GM11168 (cell line): ENCODE measurements at regions not wholly inside any gene's neighbourhood (a gene's known extent, or its start where the extent isn't known, plus 50 kb on each side); places are given as distances from the start of the nearest gene placed in this dataset.
"Not testable (repeated sequence)": the region's sequence is repeated elsewhere in the genome, so short reads cannot be mapped to it uniquely, and the experiment has no call there.

Source experiments
- in situ Hi-C: fragments of 300-500 bp; cut with MboI; formaldehyde crosslinking; loops from one replicate; pipeline ENCODE4 v1.12.0; 2022; ENCODE audit warnings: low sequenced_read_pairs; ENCODE audit not compliant: unreplicated experiment

DNA sequence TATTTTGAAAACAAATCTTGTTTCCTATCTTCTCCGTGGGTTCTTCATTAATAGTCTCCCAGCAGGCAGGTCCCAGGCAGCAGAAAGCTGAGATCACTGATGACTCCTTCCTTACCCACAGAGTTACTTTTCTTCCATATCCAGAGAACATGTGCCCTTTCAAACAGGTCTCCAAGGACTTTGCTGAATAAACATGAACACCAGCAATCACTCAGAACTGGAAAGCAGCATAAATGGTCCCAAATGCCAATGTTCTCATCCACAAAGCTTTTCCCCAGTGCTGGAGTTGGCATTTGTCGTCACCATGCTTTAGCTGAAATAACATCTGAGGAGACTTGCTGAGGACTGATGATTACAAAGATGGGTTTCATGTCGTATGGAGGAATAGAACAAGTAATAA is 134.0 kb downstream of the YIPF5 start:
- in situ Hi-C loops: loop anchor here (5.0 kb wide), 1 partner anchor 74 kb away; no protein-coding TSS in a partner anchor

DNA sequence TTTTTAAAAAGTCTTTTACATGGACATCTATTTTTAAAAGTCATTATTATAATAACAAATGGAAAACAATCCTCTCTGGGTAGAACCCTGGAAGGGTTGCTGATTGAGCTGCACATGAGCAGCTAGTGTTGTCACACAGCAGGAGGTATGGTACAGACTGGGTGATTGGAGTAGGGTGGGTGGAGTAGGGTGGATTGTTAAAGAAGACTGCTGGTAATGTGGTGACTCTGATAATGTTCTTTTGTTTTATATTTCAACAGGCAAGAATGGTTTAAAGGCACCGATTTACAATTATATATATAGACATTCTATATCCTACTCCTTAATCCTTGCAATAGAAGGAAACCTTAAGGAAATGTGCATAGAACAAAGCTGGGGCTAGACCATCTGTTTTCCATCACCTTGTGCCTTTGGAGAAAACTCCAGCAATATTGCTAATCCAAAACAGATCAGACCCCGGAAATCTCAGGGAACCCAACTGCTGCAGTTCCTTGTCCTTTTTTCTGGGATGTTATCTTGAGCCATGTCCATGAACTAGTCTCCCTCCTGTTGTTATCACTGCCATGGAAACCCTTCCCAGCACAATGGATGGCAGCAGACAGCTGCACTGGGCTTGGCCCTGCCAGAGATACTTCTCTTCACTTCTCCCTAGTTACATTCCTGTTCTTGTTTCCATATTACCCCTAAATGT is 129.7 kb downstream of the YIPF5 start:
- in situ Hi-C loops: no loop called here

DNA sequence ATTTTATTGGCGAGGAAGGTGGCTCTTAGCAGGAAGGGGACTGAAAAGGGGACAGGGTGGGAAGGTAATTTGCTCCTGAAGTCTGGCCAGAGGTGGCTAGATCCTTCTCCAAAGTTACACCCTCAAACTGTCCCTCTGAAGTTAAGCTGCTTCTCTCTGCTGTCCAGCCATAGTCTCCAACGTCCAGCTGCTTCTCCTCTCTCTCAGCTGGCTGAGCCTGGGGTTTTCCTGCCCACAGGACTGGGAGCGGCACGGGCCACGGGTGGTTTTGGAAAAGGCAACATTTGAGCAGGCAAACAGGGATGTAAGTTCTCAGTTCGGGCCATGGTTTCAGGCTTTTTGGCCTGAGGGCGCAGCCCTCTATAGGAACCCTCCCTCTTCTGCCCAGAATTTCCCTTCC is 128.3 kb downstream of the YIPF5 start:
- in situ Hi-C loops: no loop called here

DNA sequence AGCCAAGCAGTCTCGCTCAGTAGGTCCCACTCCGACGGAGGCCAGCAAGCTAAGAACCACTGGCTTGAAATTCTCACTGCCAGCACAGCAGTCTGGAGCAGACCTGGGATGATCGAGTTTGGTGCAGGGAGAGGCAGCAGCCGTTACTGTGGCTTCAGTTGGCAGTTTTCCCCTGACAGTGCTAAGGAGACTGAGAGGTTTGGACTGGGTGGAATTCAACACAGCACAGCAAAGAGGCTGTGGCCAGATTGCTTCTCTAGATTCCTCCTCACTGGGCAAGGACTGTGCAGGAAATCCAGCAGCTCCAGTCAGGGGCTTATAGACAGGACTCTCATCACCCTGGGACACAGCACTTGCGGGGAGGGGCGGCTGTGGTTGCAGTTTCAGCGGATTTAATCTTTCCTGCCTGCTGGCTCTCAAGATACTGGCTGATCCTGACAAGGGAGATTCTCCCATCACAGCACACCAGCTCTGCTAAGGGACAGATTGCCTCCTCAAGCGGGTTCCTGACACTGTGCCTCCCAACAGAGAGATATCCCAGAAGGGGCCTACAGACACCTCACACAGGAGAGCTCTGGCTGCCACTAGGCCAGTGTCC is 122.1 kb downstream of the YIPF5 start:
- in situ Hi-C loops: no loop called here

DNA sequence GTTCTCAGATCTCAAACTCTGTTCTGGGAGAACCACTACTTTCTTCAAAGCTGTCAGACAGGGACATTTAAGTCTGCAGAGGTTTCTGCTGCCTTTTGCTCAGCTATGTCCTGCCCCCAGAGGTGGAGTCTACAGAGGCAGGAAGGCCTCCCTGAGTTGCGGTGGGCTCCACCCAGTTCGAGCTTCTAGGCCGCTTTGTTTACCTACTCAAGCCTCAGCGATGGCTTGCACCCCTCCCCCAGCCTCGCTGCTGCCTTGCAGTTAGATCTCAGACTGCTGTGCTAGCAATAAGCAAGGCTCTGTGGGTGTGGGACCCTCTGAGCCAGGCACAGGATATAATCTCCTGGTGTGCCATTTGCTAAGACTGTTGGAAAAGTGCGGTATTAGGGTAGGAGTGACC is 115.1 kb downstream of the YIPF5 start:
- in situ Hi-C loops: not testable (repeated sequence)

DNA sequence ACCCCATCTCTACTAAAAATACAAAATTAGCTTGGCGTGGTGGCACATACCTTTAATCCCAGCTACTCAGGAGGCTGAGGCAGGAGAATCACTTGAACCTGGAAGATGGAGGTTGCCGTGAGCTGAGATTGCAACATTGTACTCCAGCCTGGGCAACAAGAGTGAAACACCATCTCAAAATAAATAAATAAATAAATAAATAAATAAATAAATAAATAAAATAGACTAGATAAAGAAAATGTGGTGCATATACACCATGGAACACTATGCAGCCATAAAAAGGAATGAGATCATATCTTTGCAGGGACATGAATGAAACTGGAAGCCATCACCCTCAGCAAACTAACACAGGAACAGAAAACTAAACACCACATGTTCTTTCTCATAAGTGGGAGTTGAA is 110.4 kb downstream of the YIPF5 start:
- in situ Hi-C loops: not testable (repeated sequence)

DNA sequence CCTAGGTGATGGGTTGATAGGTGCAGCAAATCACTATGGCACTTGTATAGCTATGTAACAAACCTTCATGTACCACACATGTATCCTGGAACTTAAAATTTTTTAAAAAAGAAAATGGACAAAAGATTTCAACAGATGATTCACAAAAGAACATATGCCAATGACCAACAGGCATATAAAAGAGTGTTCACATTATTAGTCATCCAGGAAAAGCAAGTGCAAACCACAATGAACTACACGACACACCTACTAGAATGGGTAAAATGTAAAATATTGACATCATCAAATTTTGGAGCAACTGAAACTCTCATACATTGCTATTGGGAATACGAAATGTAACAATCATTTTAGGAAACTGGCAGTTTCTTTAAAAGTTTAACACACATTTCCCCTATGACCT is 109.9 kb downstream of the YIPF5 start:
- in situ Hi-C loops: no loop called here

DNA sequence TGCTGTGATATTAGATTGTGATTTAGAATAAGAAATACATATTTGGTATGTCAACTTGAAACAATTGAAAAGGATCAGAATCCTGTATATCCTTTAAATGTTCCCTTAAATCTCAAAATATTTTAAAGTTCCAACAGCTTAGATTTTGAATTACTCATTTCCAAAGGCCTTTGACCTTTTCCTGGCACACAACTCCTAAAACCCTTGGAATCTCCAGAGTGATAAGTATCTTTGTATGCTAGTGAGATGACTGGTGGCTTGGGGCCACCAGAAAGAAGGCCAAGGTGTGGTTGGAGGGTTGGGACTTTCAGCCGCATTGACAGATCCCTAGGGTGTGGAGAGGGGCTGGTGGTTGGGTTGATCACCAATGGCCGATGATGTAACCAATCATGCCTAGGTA is 104.7 kb downstream of the YIPF5 start:
- in situ Hi-C loops: no loop called here

DNA sequence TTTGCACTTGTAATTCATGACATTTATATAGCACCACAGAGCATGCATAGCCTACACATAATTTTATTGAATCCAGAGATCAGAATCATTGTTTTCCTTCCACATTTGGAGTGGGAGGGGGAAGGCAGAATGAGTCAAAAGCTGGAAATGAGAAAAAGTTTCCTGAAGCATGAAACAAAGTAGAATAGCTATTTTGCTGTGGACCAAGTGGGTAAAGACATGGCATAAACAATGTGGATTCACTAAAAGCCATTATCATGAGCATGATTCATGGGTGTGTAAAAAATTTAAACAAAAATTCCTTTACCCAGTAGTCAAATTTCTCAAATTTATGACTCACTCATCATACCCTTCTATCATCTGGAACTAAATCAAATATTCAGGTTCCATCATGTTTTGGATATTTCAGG is 97.9 kb downstream of the YIPF5 start:
- in situ Hi-C loops: no loop called here

DNA sequence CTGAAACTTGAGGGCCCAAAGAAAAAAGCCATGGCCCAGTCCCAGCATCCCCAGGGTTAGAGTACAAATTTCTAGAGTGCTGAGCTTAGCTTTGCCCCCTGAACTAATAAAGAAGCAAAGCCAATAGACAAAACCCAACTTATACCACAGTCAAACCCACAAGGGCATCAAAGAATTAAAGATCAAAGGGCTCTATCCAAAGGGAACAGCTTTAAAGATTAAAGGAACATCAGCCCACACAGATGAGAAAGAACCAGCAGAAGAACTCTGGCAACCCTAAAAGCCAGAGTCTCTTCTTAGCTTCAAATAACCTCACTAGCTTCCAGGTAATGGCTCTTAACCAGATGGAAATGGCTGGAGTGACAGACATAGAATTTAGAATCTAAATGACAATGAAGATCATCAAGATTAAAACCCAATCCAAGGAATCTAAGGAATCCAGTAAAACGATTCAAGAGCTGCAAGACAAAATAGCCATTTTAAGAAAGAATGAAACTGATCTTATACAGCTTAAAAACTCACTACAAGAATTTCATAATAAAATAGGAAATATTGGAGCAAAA is 93.9 kb downstream of the YIPF5 start:
- in situ Hi-C loops: no loop called here

DNA sequence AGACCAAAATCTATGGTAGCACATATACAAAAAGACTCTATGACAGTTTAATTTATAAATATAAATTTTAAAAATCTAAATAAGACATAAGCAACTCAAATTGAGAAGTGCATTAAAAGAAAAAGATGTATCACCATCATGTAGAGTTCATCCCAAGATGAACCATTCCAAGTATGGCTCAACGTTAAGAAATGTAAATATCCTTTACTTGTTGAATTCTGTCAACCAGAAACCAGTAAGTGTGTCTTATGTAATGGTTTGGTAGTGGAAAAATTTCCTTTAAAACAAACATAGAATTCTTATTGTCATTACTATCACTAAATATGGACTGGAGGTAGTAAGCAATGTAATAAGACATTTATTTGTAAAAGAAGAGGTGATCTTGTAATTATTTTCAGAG is 87.3 kb downstream of the YIPF5 start:
- in situ Hi-C loops: no loop called here

DNA sequence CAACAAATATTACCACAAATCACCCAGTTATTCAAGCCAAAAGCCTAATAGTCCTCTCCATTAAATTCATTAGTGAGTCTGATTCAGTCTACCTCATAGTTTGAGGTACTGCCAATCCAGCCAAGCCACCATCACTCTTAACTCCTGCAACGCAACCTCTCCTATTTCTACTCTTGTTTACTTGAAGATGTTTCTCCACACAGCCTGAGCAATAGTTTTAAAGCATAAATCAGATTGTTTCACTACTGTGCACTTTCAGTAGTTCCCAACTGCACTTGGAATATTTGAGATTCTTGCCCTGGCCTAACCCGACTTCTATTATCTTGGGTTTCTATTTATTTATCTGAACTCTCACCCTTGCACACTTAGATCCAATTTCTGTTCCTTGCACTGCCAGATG is 85.5 kb downstream of the YIPF5 start:
- in situ Hi-C loops: no loop called here

DNA sequence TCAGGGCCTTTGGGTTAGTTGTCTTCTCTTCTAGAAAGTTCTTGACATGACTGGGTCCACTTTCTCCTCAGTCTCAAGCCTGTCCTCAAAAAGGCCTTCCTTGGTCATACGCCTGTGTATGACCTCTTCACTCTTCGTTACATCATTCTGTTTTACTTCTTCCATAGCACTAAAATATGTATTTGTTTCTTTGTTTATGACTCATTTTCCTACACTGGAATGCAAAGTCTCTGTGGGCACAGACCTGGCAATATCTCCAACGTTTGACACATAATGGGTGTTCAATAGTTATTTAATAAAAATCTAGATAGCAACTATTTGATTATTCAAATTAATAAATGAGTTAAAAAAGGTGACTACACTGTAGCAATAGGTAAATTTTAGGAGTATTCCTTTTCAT is 85.1 kb downstream of the YIPF5 start:
- in situ Hi-C loops: no loop called here

DNA sequence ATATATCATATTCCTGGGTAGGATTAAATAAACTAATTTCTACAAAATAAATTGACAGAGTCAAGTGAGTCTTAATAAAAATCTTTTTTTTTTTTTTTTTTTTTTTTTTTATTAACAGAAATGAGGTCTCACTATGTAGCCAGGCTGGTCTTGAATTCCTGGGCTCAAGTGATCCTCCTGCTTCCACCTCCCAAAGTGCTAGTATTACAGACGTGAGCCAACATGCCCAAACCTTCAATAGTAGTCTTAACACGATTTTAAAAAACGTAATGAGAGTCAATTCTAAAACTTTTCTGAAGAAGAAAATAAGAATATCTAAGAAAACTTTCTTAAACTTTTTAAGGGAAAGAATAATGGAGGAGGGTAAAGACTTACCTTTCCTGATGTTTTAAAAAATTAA is 84.2 kb downstream of the YIPF5 start:
- in situ Hi-C loops: no loop called here

DNA sequence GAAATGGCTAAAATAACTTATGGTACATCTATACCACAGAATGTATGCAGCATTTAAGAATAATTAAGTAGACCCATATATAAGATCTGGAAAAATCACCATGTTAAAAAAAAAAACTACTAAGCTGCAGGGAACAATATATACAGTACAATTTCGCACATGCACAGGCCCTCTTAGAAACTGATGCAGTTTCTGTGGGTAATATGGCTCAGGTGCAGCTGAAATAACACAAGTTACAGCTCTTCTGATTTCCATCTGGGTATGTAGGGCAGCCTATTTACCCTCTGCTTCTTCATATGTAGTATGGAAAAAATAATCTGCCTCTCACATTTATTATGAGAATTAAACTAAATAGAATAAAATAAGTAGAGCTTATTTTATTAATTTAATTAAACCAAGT is 82.9 kb downstream of the YIPF5 start:
- in situ Hi-C loops: no loop called here

DNA sequence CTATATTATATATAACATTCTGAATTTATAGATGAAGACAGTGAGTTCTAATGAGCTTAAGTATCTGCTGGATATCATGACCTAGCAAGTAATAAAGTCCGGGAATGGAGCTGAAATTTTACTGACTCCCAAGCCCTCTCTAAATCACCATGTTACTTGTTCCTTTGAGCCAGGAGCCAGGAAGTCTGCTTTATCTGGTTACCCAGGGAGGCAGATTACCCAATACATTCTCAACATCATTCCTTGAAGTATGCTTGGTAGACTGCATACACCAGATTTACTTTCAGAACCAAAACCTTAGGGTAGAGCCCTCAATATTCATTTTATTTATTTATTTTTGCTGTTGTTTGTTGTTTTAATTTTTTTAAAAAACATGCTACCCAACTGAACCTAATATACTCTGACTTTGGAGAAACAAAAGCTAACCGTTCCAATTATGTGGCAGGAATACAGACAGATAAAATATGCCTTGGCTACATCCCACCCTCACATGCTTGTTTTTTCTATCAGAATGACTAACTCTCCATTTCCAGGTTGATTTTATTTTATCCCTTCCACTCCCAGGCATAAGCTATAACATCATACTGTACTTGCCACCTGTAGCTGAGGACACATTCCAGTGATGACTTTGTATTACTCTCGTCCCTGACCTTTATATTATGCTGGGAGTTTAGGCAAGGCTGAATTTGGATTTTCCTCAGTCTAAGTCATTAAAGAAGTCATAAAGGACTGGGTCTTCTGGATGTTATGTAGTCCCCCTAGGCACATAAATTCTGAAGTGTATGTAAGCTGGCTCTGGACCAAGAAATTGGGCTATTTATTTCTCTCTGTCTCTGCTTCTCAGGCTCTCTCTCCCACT is 82.0 kb downstream of the YIPF5 start:
- in situ Hi-C loops: no loop called here

DNA sequence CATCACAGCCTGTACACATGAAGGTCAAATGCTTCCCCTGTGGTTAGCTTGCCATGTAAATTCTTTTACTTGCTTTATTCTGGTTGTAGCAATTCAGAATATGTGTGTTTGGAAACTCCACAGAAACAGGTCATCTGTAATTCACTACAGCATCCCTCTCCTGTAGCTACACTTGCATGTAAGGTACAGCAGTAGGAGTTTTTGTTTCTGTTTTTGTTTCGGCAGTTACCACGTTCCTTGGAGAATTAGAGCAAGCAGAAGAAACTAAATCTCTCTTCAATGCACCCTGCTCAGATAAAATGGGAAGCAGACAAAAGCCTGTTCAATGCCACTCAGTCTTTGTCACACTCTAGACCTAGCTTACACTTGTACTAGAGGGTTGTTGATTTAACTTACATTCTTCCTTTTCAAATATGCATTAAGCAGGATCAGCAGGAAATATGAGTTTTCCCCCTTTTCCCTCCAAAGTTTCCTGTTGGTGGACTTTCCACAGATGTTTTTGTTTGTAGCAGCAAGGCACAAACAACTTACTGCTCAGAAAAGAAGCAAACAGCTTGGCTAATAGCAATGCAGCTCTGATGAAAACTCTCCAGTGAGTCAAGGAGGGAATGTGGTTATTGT is 80.9 kb downstream of the YIPF5 start:
- in situ Hi-C loops: no loop called here

DNA sequence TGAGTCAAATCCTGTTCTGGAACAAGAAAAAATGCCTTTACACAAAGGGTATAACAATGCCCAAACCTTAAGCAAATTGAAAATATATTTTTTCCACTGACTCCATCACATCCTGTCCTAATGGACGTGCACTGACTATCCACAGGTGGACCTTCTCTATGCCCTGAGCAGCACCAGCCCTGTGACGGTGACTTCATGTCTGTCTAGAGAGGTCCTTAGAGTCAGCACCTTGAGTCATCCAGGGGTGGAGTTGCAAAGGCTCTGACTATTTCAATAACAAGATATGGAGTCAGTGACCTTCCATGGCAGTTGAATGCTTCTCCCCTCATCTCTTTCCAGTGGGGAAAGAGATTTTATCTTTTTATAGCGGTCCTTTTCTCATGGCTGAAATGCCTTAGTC is 78.0 kb downstream of the YIPF5 start:
- in situ Hi-C loops: no loop called here

DNA sequence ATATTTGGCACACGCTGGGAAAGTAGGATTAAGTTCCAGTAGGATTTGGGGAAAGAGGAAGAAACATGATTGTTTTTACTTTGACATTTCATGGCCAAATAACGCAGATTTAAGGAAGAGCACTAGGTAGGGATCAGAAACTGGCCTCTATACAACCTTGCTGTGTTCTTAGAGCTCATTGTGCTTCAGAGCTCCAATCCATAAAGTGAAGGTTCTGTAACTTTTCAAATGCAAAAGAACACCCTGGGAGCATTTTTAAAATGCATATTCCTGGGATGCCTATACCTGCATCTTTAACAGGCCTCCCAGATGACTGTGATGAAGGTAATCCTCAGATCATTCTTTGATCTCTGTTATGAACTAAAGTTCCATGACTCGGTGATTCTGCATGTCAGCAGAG is 77.1 kb downstream of the YIPF5 start:
- in situ Hi-C loops: no loop called here

DNA sequence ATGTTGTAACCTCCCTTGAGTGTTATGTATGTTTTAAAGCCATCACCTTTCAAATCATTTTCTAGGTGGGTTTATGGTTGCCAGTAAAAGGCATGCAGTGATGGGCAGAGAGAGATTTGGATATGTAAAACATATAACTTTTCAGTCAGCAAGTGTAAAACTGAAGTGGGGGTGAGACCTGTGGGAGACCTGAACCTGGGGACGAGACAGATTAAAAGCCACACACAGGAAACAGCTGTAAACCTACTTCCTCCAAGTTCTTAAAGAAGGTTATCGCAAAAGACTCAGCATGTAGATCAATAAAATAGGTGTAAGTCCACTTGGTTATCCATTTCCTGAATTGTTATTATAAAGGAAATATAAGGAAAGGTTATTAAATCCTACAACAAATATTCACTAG is 76.6 kb downstream of the YIPF5 start:
- in situ Hi-C loops: no loop called here

DNA sequence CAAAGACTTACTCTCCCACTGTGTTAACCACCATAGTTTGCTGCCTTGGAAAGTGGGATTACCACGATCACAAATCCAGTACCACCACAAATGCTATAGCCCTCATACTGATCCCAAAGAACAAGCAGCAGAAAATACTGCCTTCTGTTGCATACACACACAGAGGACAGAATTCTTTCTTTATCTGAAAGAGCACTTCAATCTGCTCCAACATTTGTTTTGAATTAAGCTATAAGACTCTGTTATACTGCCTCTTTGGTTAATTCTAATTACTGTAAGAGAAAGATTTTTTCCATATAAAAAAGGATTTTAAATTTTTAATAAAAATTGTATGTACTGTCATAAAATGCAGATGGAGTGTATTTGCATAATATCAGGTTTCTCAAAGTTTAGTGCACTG is 69.8 kb downstream of the YIPF5 start:
- in situ Hi-C loops: no loop called here
